ENCODE measurements at regions not wholly inside any gene's neighbourhood (a gene's known extent, or its start where the extent isn't known, plus 50 kb on each side); places are given as distances from the start of the nearest gene placed in this dataset.

GRCh38 chr1:68890736-68891135 is 393.9 kb upstream of the DEPDC1 start:
- no peak for TF ChIP-seq CTCF (IDR thresholded peaks at IDR 0.05; ENCODE audit: low read depth, low read length)
- H3K4me3 ChIP-seq (ENCODE audit: low read depth, low read length) = no peak overlapping the region
- no peak for DNase-seq (ENCODE audit: low read depth, low spot score)
- in situ Hi-C loops (cut with HindIII; ENCODE audit: low sequenced_read_pairs) = no loop called here

- peak; percentile 49 for DNase-seq (ENCODE audit: low read depth, low spot score)
- no peak for TF ChIP-seq CTCF (IDR thresholded peaks at IDR 0.05; ENCODE audit: low read depth, low read length)
- no peak overlapping the region for H3K4me3 ChIP-seq (ENCODE audit: low read depth, low read length)
Measured at GRCh38 chr1:68904477-68904876, 407.6 kb upstream of the DEPDC1 start.

GRCh38 chr1:68906431-68906830 is 409.5 kb upstream of the DEPDC1 start:
- no peak for DNase-seq (ENCODE audit: low read depth, low spot score)
- in situ Hi-C loops (cut with HindIII; ENCODE audit: low sequenced_read_pairs) = no loop called here
- no peak for TF ChIP-seq CTCF (IDR thresholded peaks at IDR 0.05; ENCODE audit: low read depth, low read length)
- H3K4me3 ChIP-seq (ENCODE audit: low read depth, low read length) = no peak overlapping the region

More at GRCh38 chr1:68904477-68904876, 407.6 kb upstream of the DEPDC1 start:
- in situ Hi-C loops (cut with HindIII; ENCODE audit: low sequenced_read_pairs) = no loop called here

- in situ Hi-C loops (cut with HindIII; ENCODE audit: low sequenced_read_pairs) = no loop called here
- DNase-seq (ENCODE audit: low read depth, low spot score) = no peak
- no peak for TF ChIP-seq CTCF (IDR thresholded peaks at IDR 0.05; ENCODE audit: low read depth, low read length)
- H3K4me3 ChIP-seq (ENCODE audit: low read depth, low read length) = no peak overlapping the region
Measured at GRCh38 chr1:68907491-68907890, 410.6 kb upstream of the DEPDC1 start.

- in situ Hi-C loops (cut with HindIII; ENCODE audit: low sequenced_read_pairs) = no loop called here
- H3K4me3 ChIP-seq (ENCODE audit: low read depth, low read length) = no peak overlapping the region
- no peak for TF ChIP-seq CTCF (IDR thresholded peaks at IDR 0.05; ENCODE audit: low read depth, low read length)
- no peak for DNase-seq (ENCODE audit: low read depth, low spot score)
Measured at GRCh38 chr1:68908316-68908715, 411.4 kb upstream of the DEPDC1 start.

GRCh38 chr1:68916221-68916902 is 419.5 kb upstream of the DEPDC1 start:
- in situ Hi-C loops (cut with HindIII; ENCODE audit: low sequenced_read_pairs) = no loop called here
- no peak overlapping the region for H3K4me3 ChIP-seq (ENCODE audit: low read depth, low read length)
- TF ChIP-seq CTCF (IDR thresholded peaks at IDR 0.05; ENCODE audit: low read depth, low read length) = no peak
- peak; percentile 89 for DNase-seq (ENCODE audit: low read depth, low spot score)

Measured in astrocyte of the spinal cord (primary cell).